GM23338 (cell line): ENCODE measurements at regions not wholly inside any gene's neighbourhood (a gene's known extent, or its start where the extent isn't known, plus 50 kb on each side); places are given as distances from the start of the nearest gene placed in this dataset.

ENCODE experiments used
- ATAC-seq: fragments of 200-7000 bp; cut with Tn5 transposase; 3 replicates; pipeline ENCODE4 v1.9.1; 2020
- DNase-seq: peaks from one replicate; pipeline ENCODE4 v3.0.0-alpha.2; 2015; ENCODE audit warnings: low spot score
- H2AFZ ChIP-seq: fragments of 200-600 bp; sonication (generic); 2 replicates; pipeline ENCODE4 v1.8.0; 2016; ENCODE audit warnings: antibody characterized with exemption, mild to moderate bottlenecking, moderate library complexity
- H3F3A ChIP-seq: fragments of 200-600 bp; sonication (generic); replicated peaks from 2 replicates; pipeline ENCODE4 v1.8.0; 2017; ENCODE audit warnings: antibody characterized with exemption, mixed run types, low read depth
- H3K27ac ChIP-seq: fragments of 200-600 bp; sonication (generic); 2 replicates; pipeline ENCODE4 v1.6.1; 2016; ENCODE audit warnings: low read depth
- H3K27me3 ChIP-seq: fragments of 200-600 bp; sonication (generic); 2 replicates; pipeline ENCODE4 v1.8.0; 2016; ENCODE audit warnings: mild to moderate bottlenecking, mixed run types, moderate library complexity; ENCODE audit not compliant: insufficient read depth
- H3K36me3 ChIP-seq: fragments of 200-600 bp; sonication (generic); 2 replicates; pipeline ENCODE4 v1.8.0; 2016; ENCODE audit warnings: mild to moderate bottlenecking; ENCODE audit not compliant: insufficient read depth
- H3K4me1 ChIP-seq: fragments of 200-600 bp; sonication (generic); 2 replicates; pipeline ENCODE4 v1.8.0; 2016; ENCODE audit warnings: mild to moderate bottlenecking, moderate library complexity; ENCODE audit not compliant: insufficient read depth
- H3K4me2 ChIP-seq: fragments of 200-600 bp; sonication (generic); 2 replicates; pipeline ENCODE4 v1.7.1; 2017; ENCODE audit warnings: mixed run types
- H3K4me3 ChIP-seq: fragments of 200-600 bp; sonication (generic); 2 replicates; pipeline ENCODE4 v1.6.1; 2016; ENCODE audit warnings: mixed run types
- H3K79me2 ChIP-seq: fragments of 200-600 bp; sonication (generic); replicated peaks from 2 replicates; pipeline ENCODE4 v1.8.0; 2017; ENCODE audit warnings: mild to moderate bottlenecking; ENCODE audit not compliant: insufficient read depth
- H3K9me2 ChIP-seq: fragments of 200-600 bp; sonication (generic); 2 replicates; pipeline ENCODE4 v1.8.0; 2017; ENCODE audit not compliant: insufficient read depth
- H4K20me1 ChIP-seq: fragments of 200-600 bp; sonication (generic); replicated peaks from 2 replicates; pipeline ENCODE4 v1.8.0; 2017; ENCODE audit warnings: mild to moderate bottlenecking; ENCODE audit not compliant: insufficient read depth
- H3K27ac Mint-ChIP-seq: 2 replicates; pipeline ENCODE4 v1.8.0; 2020; ENCODE audit warnings: inconsistent platforms, mild to moderate bottlenecking, moderate library complexity, mixed read lengths
- H3K27me3 Mint-ChIP-seq: 3 replicates; pipeline ENCODE4 v1.8.0; 2022; ENCODE audit warnings: low read depth, mild to moderate bottlenecking, moderate library complexity, mixed read lengths, inconsistent platforms; ENCODE audit not compliant: insufficient read depth, poor library complexity
- H3K36me3 Mint-ChIP-seq: 3 replicates; pipeline ENCODE4 v1.8.0; 2021; ENCODE audit warnings: low read depth, mild to moderate bottlenecking, inconsistent platforms, moderate library complexity, mixed read lengths
- H3K4me1 Mint-ChIP-seq: 3 replicates; pipeline ENCODE4 v1.8.0; 2020; ENCODE audit warnings: mild to moderate bottlenecking, inconsistent platforms, mixed read lengths
- H3K4me3 Mint-ChIP-seq: 3 replicates; pipeline ENCODE4 v1.8.0; 2021; ENCODE audit warnings: moderate library complexity, mild to moderate bottlenecking, inconsistent platforms, mixed read lengths
- H3K9me3 Mint-ChIP-seq: 3 replicates; pipeline ENCODE4 v1.8.0; 2020; ENCODE audit warnings: moderate library complexity, mild to moderate bottlenecking, inconsistent platforms, mixed read lengths
- CREB1 ChIP-seq: fragments of 250-450 bp; sonication (Bioruptor Pico); IDR thresholded peaks from 2 replicates; pipeline ENCODE4 v1.5.0; 2020; ENCODE audit warnings: low read depth, mild to moderate bottlenecking, moderate library complexity
- ETS1 ChIP-seq: IDR thresholded peaks from 2 replicates; pipeline ENCODE4 v1.6.1; 2016; ENCODE audit warnings: antibody characterized with exemption
- EZH2 ChIP-seq: fragments of 200-600 bp; sonication (generic); IDR thresholded peaks from one replicate; pipeline ENCODE4 v1.8.0; 2017; ENCODE audit warnings: antibody characterized with exemption, mild to moderate bottlenecking, low read depth; ENCODE audit not compliant: unreplicated experiment
- EZH2phosphoT487 ChIP-seq: fragments of 200-600 bp; sonication (generic); IDR thresholded peaks from one replicate; pipeline ENCODE4 v1.8.1; 2018; ENCODE audit warnings: antibody characterized with exemption; ENCODE audit not compliant: unreplicated experiment
- JUNB ChIP-seq: IDR thresholded peaks from one replicate; pipeline ENCODE4 v1.6.1; 2016; ENCODE audit warnings: antibody characterized with exemption; ENCODE audit not compliant: unreplicated experiment
- NANOG ChIP-seq: IDR thresholded peaks from 2 replicates; pipeline ENCODE4 v1.6.1; 2016; ENCODE audit warnings: antibody characterized with exemption, borderline replicate concordance
- POLR2AphosphoS5 ChIP-seq: IDR thresholded peaks from 2 replicates; pipeline ENCODE4 v1.6.1; 2016; ENCODE audit warnings: antibody characterized with exemption, low read depth
- REST ChIP-seq: IDR thresholded peaks from one replicate; pipeline ENCODE4 v1.6.1; 2018; ENCODE audit warnings: antibody characterized with exemption; ENCODE audit not compliant: unreplicated experiment
- STAT1 ChIP-seq: IDR thresholded peaks from one replicate; pipeline ENCODE4 v1.6.1; 2016; ENCODE audit warnings: antibody characterized with exemption; ENCODE audit not compliant: unreplicated experiment
- ZNF114 ChIP-seq: fragments of 250-450 bp; sonication (Bioruptor Pico); IDR thresholded peaks from 2 replicates; pipeline ENCODE4 v1.5.0; 2020; ENCODE audit warnings: mild to moderate bottlenecking, moderate library complexity
- ZNF331 ChIP-seq: fragments of 250-450 bp; sonication (Bioruptor Pico); IDR thresholded peaks from 2 replicates; pipeline ENCODE4 v1.5.0; 2020; ENCODE audit warnings: low read depth, mild to moderate bottlenecking, moderate library complexity
- ZNF462 ChIP-seq: fragments of 250-450 bp; sonication (Bioruptor Pico); IDR thresholded peaks from 2 replicates; pipeline ENCODE4 v1.5.0; 2020; ENCODE audit warnings: mild to moderate bottlenecking, moderate library complexity
- TF ChIP-seq, protein P1 (sequence below), 2 experiments: fragments of 200-600 bp in 1 of 2; sonication (generic) in 1 of 2; conservative IDR thresholded peaks; 2 replicates each; pipeline versions ENCODE4 v1.5.1 to v1.6.1; 2016 to 2017; ENCODE audit warnings: antibody characterized with exemption in 2 of 2, low read depth in 2 of 2, mild to moderate bottlenecking in 2 of 2, moderate library complexity in 1 of 2

DNA sequence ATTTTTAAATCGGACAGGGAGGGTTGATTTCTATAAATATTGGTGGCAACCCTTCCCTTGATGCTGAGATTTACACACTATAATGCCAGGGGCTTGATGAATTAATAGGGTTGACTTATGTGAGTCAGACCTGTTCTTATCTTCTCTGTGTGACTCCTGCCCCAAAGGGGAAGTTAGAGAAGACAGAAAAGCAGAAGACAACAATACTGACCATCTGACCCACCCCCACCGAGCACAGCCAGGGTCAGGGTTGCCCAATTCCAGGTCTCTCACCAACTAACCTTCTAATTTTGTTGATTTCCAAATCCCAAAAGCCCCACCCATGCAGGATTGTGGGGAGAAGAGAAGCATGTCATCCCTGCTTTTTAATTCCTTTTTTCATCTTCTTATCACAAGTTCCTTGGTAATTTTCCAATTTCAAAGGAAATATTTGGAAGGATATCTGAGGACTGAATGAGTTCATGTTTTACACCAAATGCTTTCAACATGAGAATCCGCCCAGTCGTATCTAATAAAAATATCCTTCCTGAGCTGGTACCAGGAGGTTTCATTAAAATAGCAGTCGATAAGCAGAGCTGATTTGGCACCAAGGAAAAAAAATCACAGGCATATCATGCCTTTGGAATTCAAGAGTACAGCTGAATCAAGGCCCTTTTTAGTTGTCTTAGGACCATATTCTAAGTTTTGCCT lies 603.4 kb upstream of the CDH11 start:
- H3K4me1 Mint-ChIP-seq, result peaks cover 38% of the 10 kb centered on the region
- H3K27ac Mint-ChIP-seq, result no peak overlapping the region

More for the DNA sequence above, 603.4 kb upstream of the CDH11 start:
- H3K27me3 Mint-ChIP-seq, result peaks cover 2% of the 10 kb centered on the region
- Histone ChIP-seq H3K4me2 (0 out of 2 replicates have a peak overlapping the region, but pooled peaks have one; percentile 33), H3K4me1 (peaks cover 40% of the 10 kb centered on the region), H3K9me2 (peaks cover 8% of the 10 kb centered on the region; the same call in 1 of the 2 replicates), H3K79me2 (no peaks in the 10 kb centered on the region), H4K20me1 (no peaks in the 10 kb centered on the region), H3K4me3 (no peak overlapping the region), H3K36me3 (no peaks in the 10 kb centered on the region), H3F3A (no peaks in the 10 kb centered on the region), H2AFZ (no peak overlapping the region), H3K27ac (no peak overlapping the region), H3K27me3 (no peaks in the 10 kb centered on the region)
- no peak overlapping the region for H3K4me3 Mint-ChIP-seq
- 0 out of 3 replicates have a peak, but pooled peaks cover 4% of the 10 kb centered on the region for H3K36me3 Mint-ChIP-seq
- ATAC-seq (no peak), DNase-seq (no peak)
- peaks cover 12% of the 10 kb centered on the region for H3K9me3 Mint-ChIP-seq
- TF ChIP-seq CREB1 (CRISPR knock-in tag) (no peak), EZH2phosphoT487 (no peak), POLR2AphosphoS5 (no peak), REST (no peak), STAT1 (no peak), ZNF462 (CRISPR knock-in tag) (no peak), ZNF114 (CRISPR knock-in tag) (no peak), ETS1 (no peak), EZH2 (no peak), JUNB (no peak), ZNF331 (CRISPR knock-in tag) (no peak), NANOG (no peak)
- TF ChIP-seq, protein P1, sequence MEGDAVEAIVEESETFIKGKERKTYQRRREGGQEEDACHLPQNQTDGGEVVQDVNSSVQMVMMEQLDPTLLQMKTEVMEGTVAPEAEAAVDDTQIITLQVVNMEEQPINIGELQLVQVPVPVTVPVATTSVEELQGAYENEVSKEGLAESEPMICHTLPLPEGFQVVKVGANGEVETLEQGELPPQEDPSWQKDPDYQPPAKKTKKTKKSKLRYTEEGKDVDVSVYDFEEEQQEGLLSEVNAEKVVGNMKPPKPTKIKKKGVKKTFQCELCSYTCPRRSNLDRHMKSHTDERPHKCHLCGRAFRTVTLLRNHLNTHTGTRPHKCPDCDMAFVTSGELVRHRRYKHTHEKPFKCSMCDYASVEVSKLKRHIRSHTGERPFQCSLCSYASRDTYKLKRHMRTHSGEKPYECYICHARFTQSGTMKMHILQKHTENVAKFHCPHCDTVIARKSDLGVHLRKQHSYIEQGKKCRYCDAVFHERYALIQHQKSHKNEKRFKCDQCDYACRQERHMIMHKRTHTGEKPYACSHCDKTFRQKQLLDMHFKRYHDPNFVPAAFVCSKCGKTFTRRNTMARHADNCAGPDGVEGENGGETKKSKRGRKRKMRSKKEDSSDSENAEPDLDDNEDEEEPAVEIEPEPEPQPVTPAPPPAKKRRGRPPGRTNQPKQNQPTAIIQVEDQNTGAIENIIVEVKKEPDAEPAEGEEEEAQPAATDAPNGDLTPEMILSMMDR (conservative IDR thresholded peaks at IDR 0.05; ENCODE audit: low read depth in 2 of 2), result no peak
